BJ (cell line): ENCODE measurements at regions not wholly inside any gene's neighbourhood (a gene's known extent, or its start where the extent isn't known, plus 50 kb on each side); places are given as distances from the start of the nearest gene placed in this dataset.

ENCODE experiments used
- CTCF ChIA-PET: fragments of 350-600 bp; formaldehyde crosslinking; extraction: SDS; loops from one replicate; lab custom pipeline; 2021; ENCODE audit warnings: antibody characterized with exemption, inconsistent platforms; lab: Yijun Ruan, JAX
- POLR2A ChIA-PET: fragments of 300-600 bp; sonication (Branson Sonifier 250); formaldehyde crosslinking; extraction: SDS; loops from one replicate; lab custom pipeline; 2021; ENCODE audit warnings: antibody characterized with exemption; lab: Charles Lee
- DNase-seq: peaks from one replicate; pipeline ENCODE4 v3.0.0-alpha.2; 2011; ENCODE audit warnings: low read depth
- H3K27me3 ChIP-seq: 2 replicates; pipeline ENCODE4 v1.6.0; 2011; ENCODE audit warnings: low read length; ENCODE audit not compliant: control insufficient read depth, insufficient read depth
- H3K36me3 ChIP-seq: 2 replicates; pipeline ENCODE4 v1.5.1; 2011; ENCODE audit warnings: low read length; ENCODE audit not compliant: control insufficient read depth, insufficient read depth
- H3K4me3 ChIP-seq: 2 replicates; pipeline ENCODE4 v1.5.1; 2011; ENCODE audit warnings: low read depth, mild to moderate bottlenecking, control low read depth, low read length
- CTCF ChIP-seq: IDR thresholded peaks from 2 replicates; pipeline ENCODE4 v1.5.1; 2011; ENCODE audit warnings: low read depth, mild to moderate bottlenecking, control low read depth, inconsistent platforms, low read length, moderate library complexity; ENCODE audit not compliant: insufficient read depth

DNA sequence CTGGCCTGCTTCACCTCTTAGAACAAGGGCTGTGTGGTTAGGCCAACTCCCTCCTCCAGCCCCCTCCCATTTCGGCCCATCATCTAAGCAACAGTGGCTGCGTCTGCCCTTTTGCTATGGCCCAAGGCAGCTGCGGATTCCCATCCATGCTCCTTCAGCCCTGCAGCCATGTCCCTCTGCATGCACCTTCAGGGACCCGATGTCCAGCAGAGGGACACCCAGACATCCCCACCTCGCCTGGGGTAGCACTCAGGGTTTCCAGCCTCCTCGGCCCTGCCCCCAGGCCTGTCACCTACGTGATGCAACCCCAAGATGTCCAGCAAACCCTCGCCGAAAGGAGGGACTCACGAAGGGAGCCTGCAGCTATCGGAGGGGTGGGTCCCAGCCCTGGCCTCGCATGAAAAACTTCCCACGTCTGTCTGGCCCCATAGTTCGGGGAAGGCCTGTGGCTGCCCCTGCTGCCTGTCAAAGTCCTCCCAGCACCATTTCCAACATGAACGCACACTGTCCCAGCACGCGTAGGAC lies 194.4 kb downstream of the CTTN start:
- no peaks in the 10 kb centered on the region for H3K36me3 ChIP-seq
- CTCF ChIA-PET: interaction anchor here (1.5 kb wide), 1 partner anchor 24 kb away, joined by 3 read pairs; no protein-coding TSS in a partner anchor
- DNase-seq: no peak
- no peaks in the 10 kb centered on the region for H3K27me3 ChIP-seq
- no peak for TF ChIP-seq CTCF
- no peak overlapping the region for H3K4me3 ChIP-seq
- POLR2A ChIA-PET: no interaction called here

DNA sequence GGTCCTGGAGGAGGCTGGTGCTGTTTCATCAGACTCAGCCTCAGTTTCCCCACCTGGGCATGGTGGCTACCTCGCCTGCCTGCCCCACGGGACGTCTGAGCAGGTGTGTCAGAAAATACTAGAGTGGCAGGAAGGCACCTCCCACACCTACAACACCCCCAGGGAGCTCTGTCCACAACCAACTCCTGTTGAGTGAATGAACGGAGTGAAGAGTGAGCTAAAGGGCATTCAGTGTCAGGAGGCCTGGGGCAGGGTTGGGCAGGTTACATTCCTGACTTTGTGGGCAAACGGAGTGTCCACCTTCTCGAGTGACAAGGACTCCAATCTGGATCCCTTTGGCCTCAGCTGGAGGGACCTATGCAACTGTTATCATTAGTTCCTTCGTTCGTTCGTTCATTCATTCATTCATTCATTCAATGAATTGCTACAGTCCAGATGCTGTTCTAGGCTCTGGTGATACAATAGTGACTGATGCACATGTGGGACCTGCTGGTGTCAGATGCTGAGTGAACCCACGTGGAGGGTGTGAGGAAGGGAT lies 195.2 kb downstream of the CTTN start:
- ChIA-PET CTCF (interaction anchor here (1.5 kb wide), 1 partner anchor 25 kb away, joined by 3 read pairs; no protein-coding TSS in a partner anchor), POLR2A (no interaction called here)
- H3K4me3 ChIP-seq: no peak overlapping the region
- DNase-seq: no peak
- TF ChIP-seq CTCF: no peak
- no peaks in the 10 kb centered on the region for H3K36me3 ChIP-seq
- 0 out of 2 replicates have a peak, but pooled peaks cover 2% of the 10 kb centered on the region for H3K27me3 ChIP-seq

- 0 out of 2 replicates have a peak, but pooled peaks cover 2% of the 10 kb centered on the region for H3K27me3 ChIP-seq
- no peak for DNase-seq
- ChIA-PET CTCF (no interaction called here), POLR2A (no interaction called here)
- TF ChIP-seq CTCF: no peak
- H3K36me3 ChIP-seq: no peaks in the 10 kb centered on the region
- no peak overlapping the region for H3K4me3 ChIP-seq
Observed at GRCh38 chr11:70594031-70594430, 195.7 kb downstream of the CTTN start.

GRCh38 chr11:70594606-70595005 lies 196.3 kb downstream of the CTTN start:
- CTCF ChIA-PET: no interaction called here
- POLR2A ChIA-PET: no interaction called here
- TF ChIP-seq CTCF: no peak
- no peaks in the 10 kb centered on the region for H3K36me3 ChIP-seq
- DNase-seq: no peak
- H3K27me3 ChIP-seq: 0 out of 2 replicates have a peak, but pooled peaks cover 2% of the 10 kb centered on the region
- H3K4me3 ChIP-seq: no peak overlapping the region

- H3K36me3 ChIP-seq: no peaks in the 10 kb centered on the region
- ChIA-PET CTCF (no interaction called here), POLR2A (no interaction called here)
- H3K27me3 ChIP-seq: 0 out of 2 replicates have a peak, but pooled peaks cover 2% of the 10 kb centered on the region
- DNase-seq: no peak
- TF ChIP-seq CTCF: no peak
- H3K4me3 ChIP-seq: no peak overlapping the region
Observed at GRCh38 chr11:70595016-70595415, 196.7 kb downstream of the CTTN start.
